SK-N-SH (cell line): ENCODE measurements at regions not wholly inside any gene's neighbourhood (a gene's known extent, or its start where the extent isn't known, plus 50 kb on each side); places are given as distances from the start of the nearest gene placed in this dataset.

Experiments used
- CTCF ChIA-PET: fragments of 300-600, 350-600 bp; formaldehyde crosslinking; extraction: SDS; loops from one replicate; lab custom pipeline; 2021; lab: Yijun Ruan, JAX
- POLR2A ChIA-PET: fragments of 350-600 bp; sonication (Branson Sonifier 250); formaldehyde crosslinking; extraction: SDS; loops from one replicate; lab custom pipeline; 2020; ENCODE audit warnings: antibody characterized with exemption, inconsistent platforms; lab: Yijun Ruan, JAX
- DNase-seq: peaks from one replicate; pipeline ENCODE4 v3.0.0; 2012
- H2AFZ ChIP-seq: fragments of 200-600 bp; sonication (generic); 2 replicates; pipeline ENCODE4 v1.8.1; 2016; ENCODE audit warnings: antibody characterized with exemption, mild to moderate bottlenecking, low read depth
- H3F3A ChIP-seq: fragments of 200-600 bp; sonication (generic); replicated peaks from 2 replicates; pipeline ENCODE3; 2016; ENCODE audit warnings: antibody characterized with exemption, mild to moderate bottlenecking; ENCODE audit not compliant: insufficient read depth
- H3K27ac ChIP-seq, 2 experiments: fragments of 200-500 bp in 1 of 2; fragments of 200-600 bp in 1 of 2; sonication (Bioruptor generic) in 1 of 2; sonication (generic), shearing (Covaris generic) in 1 of 2; 2 replicates each; pipeline versions ENCODE4 v1.5.1 to v1.6.1; 2014 to 2016; ENCODE audit warnings: low read depth in 2 of 2, inconsistent platforms in 1 of 2, low read length in 1 of 2, mild to moderate bottlenecking in 1 of 2, mixed read lengths in 1 of 2
- H3K27me3 ChIP-seq: fragments of 200-600 bp; sonication (generic), shearing (Covaris generic); 2 replicates; pipeline ENCODE4 v1.6.1; 2016; ENCODE audit warnings: mixed run types; ENCODE audit not compliant: insufficient read depth
- H3K36me3 ChIP-seq, 2 experiments: fragments of 200-500 bp in 1 of 2; fragments of 200-600 bp in 1 of 2; sonication (Bioruptor generic) in 1 of 2; sonication (generic) in 1 of 2; replicated peaks in 1 of 2; 2 replicates each; pipeline versions ENCODE3 to v1.5.1; 2014 to 2016; ENCODE audit warnings: low read length in 1 of 2, mild to moderate bottlenecking in 1 of 2; ENCODE audit not compliant: insufficient read depth in 2 of 2, control insufficient read depth in 1 of 2
- H3K4me1 ChIP-seq, 2 experiments: fragments of 200-500 bp in 1 of 2; fragments of 200-600 bp in 1 of 2; sonication (Bioruptor generic) in 1 of 2; sonication (generic), shearing (Covaris generic) in 1 of 2; 2 replicates each; pipeline versions ENCODE4 v1.5.1 to v1.6.1; 2014 to 2016; ENCODE audit warnings: low read depth in 1 of 2, low read length in 1 of 2, mixed run types in 1 of 2; ENCODE audit not compliant: insufficient read depth in 2 of 2, control insufficient read depth in 1 of 2
- H3K4me2 ChIP-seq: fragments of 200-600 bp; sonication (generic), shearing (Covaris generic); 2 replicates; pipeline ENCODE4 v1.6.1; 2017; ENCODE audit warnings: mixed run types
- H3K4me3 ChIP-seq, 2 experiments: fragments of 200-500 bp in 1 of 2; fragments of 200-600 bp in 1 of 2; sonication (Bioruptor generic) in 1 of 2; sonication (generic), shearing (Covaris generic) in 1 of 2; 2 replicates each; pipeline versions ENCODE4 v1.5.1 to v1.8.1; 2014 to 2016; ENCODE audit warnings: low read depth in 2 of 2, inconsistent platforms in 1 of 2, low read length in 1 of 2, mild to moderate bottlenecking in 1 of 2, mixed read lengths in 1 of 2, moderate library complexity in 1 of 2
- H3K79me2 ChIP-seq: fragments of 200-600 bp; sonication (generic); 2 replicates; pipeline ENCODE4 v1.8.1; 2017; ENCODE audit warnings: mild to moderate bottlenecking; ENCODE audit not compliant: insufficient read depth
- H3K9ac ChIP-seq: fragments of 200-600 bp; sonication (generic); 2 replicates; pipeline ENCODE4 v1.6.1; 2017; ENCODE audit warnings: mixed run types
- H3K9me2 ChIP-seq: fragments of 200-600 bp; sonication (generic); 2 replicates; pipeline ENCODE4 v1.6.1; 2017; ENCODE audit warnings: mixed run types
- H3K9me3 ChIP-seq: fragments of 200-600 bp; sonication (generic); 2 replicates; pipeline ENCODE4 v1.6.1; 2017; ENCODE audit warnings: mixed run types, mild to moderate bottlenecking, moderate library complexity
- H4K20me1 ChIP-seq: fragments of 200-600 bp; sonication (generic); 2 replicates; pipeline ENCODE4 v1.6.1; 2017; ENCODE audit warnings: mild to moderate bottlenecking, mixed run types; ENCODE audit not compliant: insufficient read depth
- CHD2 ChIP-seq: fragments of 150-350 bp; IDR thresholded peaks from 2 replicates; pipeline ENCODE4 v1.6.1; 2018; ENCODE audit warnings: low read length; ENCODE audit not compliant: partially characterized antibody
- CTCF ChIP-seq: fragments of 200-600 bp; sonication (generic); IDR thresholded peaks from 2 replicates; pipeline ENCODE4 v1.6.1; 2017; ENCODE audit warnings: antibody characterized with exemption, mild to moderate bottlenecking, moderate library complexity
- EP300 ChIP-seq, 2 experiments: IDR thresholded peaks; 2 replicates each; pipeline versions ENCODE4 v1.4.0 to v1.6.1; 2012; ENCODE audit warnings: borderline replicate concordance in 1 of 2, low read depth in 1 of 2, low read length in 1 of 2
- FOSL2 ChIP-seq: IDR thresholded peaks from 2 replicates; pipeline ENCODE4 v1.4.0; 2012; ENCODE audit warnings: low read depth, mild to moderate bottlenecking, moderate library complexity, borderline replicate concordance
- FOXJ3 ChIP-seq: sonication (generic); formaldehyde crosslinking; IDR thresholded peaks from 2 replicates; pipeline ENCODE4 v1.5.1; 2020; ENCODE audit warnings: mild to moderate bottlenecking, missing genetic modification reagents
- IRF3 ChIP-seq: fragments of 150-350 bp; IDR thresholded peaks from 2 replicates; pipeline ENCODE4 v1.6.1; 2016; ENCODE audit warnings: mild to moderate bottlenecking, low read depth, low read length
- MEF2A ChIP-seq: IDR thresholded peaks from 2 replicates; pipeline ENCODE4 v1.4.0; 2012; ENCODE audit warnings: low read depth, borderline replicate concordance
- NRF1 ChIP-seq: IDR thresholded peaks from 2 replicates; pipeline ENCODE4 v1.6.1; 2012; ENCODE audit warnings: low read depth, mild to moderate bottlenecking, low read length
- POLR2AphosphoS5 ChIP-seq: IDR thresholded peaks from 2 replicates; pipeline ENCODE4 v1.6.1; 2012; ENCODE audit warnings: low read depth, low read length
- REST ChIP-seq: IDR thresholded peaks from 2 replicates; pipeline ENCODE4 v1.6.1; 2012; ENCODE audit warnings: mild to moderate bottlenecking, low read depth, low read length, moderate library complexity
- SIN3A ChIP-seq: IDR thresholded peaks from 2 replicates; pipeline ENCODE4 v1.6.1; 2012; ENCODE audit warnings: low read depth, mild to moderate bottlenecking, low read length, moderate library complexity, borderline replicate concordance
- TCF12 ChIP-seq: IDR thresholded peaks from 2 replicates; pipeline ENCODE4 v1.4.0; 2012
- WGBS: methylation state at CpG from one replicate; pipeline ENCODE4 v1.1.6; 2017; ENCODE audit warnings: low lambda C conversion rate; 5-methylcytosine and 5-hydroxymethylcytosine counted together

GRCh38 chr15:60130821-60131220, 126.7 kb downstream of the FOXB1 start:
- Histone ChIP-seq H3K9me2 (no peaks in the 10 kb centered on the region), H4K20me1 (no peaks in the 10 kb centered on the region), H3K4me3 (no peak overlapping the region), H3F3A (no peaks in the 10 kb centered on the region), H3K27ac (no peak overlapping the region), H3K79me2 (no peaks in the 10 kb centered on the region), H3K9me3 (no peaks in the 10 kb centered on the region), H3K9ac (no peak overlapping the region), H3K27me3 (peaks cover 9% of the 10 kb centered on the region; the same call in 1 of the 2 replicates), H3K36me3 (no peaks in the 10 kb centered on the region), H2AFZ (no peak overlapping the region), H3K4me2 (no peak overlapping the region), H3K4me1 (no peaks in the 10 kb centered on the region; a peak in 1 of 4 replicates)
- ChIA-PET CTCF (no interaction called here), POLR2A (no interaction called here)
- DNase-seq = no peak
- TF ChIP-seq NRF1 (no peak), REST (no peak), EP300 (IDR thresholded peaks at IDR 0.05; ENCODE audit: borderline replicate concordance in 1 of 2, low read depth in 1 of 2, low read length in 1 of 2) (no peak), POLR2AphosphoS5 (no peak), FOXJ3 (CRISPR knock-in tag) (no peak), IRF3 (no peak), FOSL2 (no peak), CTCF (no peak), TCF12 (no peak), CHD2 (no peak), MEF2A (no peak), SIN3A (no peak)
- 44% methylated on average over 7 of the region's 7 CpGs for WGBS
